Mucosa of stomach (tissue), 1 donor: ENCODE measurements at regions not wholly inside any gene's neighbourhood (a gene's known extent, or its start where the extent isn't known, plus 50 kb on each side); places are given as distances from the start of the nearest gene placed in this dataset.

Experiments used
- H3K27me3 ChIP-seq: one replicate; pipeline ENCODE4 v1.7.0; 2013; ENCODE audit warnings: mild to moderate bottlenecking, low read length; ENCODE audit not compliant: control insufficient read depth, insufficient read depth
- H3K36me3 ChIP-seq: one replicate; pipeline ENCODE4 v1.7.0; 2013; ENCODE audit warnings: low read length; ENCODE audit not compliant: control insufficient read depth, insufficient read depth
- H3K4me1 ChIP-seq: one replicate; pipeline ENCODE4 v1.7.0; 2013; ENCODE audit warnings: mild to moderate bottlenecking, low read length; ENCODE audit not compliant: control insufficient read depth, insufficient read depth
- H3K4me3 ChIP-seq: one replicate; pipeline ENCODE4 v1.7.0; 2013; ENCODE audit warnings: low read length
- H3K9ac ChIP-seq: one replicate; pipeline ENCODE4 v1.7.0; 2013; ENCODE audit warnings: mild to moderate bottlenecking, low read length, moderate library complexity
- H3K9me3 ChIP-seq: one replicate; pipeline ENCODE4 v1.7.0; 2013; ENCODE audit warnings: mild to moderate bottlenecking, low read length, moderate library complexity; ENCODE audit not compliant: control insufficient read depth
- donor health status: Pancreatic carcinoma.

- no peaks in the 10 kb centered on the region for H3K36me3 ChIP-seq
- H3K9ac ChIP-seq = no peak overlapping the region
- no peak overlapping the region for H3K4me3 ChIP-seq
- no peaks in the 10 kb centered on the region for H3K27me3 ChIP-seq
- H3K9me3 ChIP-seq = no peaks in the 10 kb centered on the region
- no peaks in the 10 kb centered on the region for H3K4me1 ChIP-seq
These were observed 185.9 kb upstream of the GATB start for GRCh38 chr4:151946718-151947117.

- Histone ChIP-seq H3K27me3 (no peaks in the 10 kb centered on the region), H3K4me1 (no peaks in the 10 kb centered on the region), H3K4me3 (no peak overlapping the region), H3K36me3 (no peaks in the 10 kb centered on the region), H3K9ac (no peak overlapping the region), H3K9me3 (no peaks in the 10 kb centered on the region)
These were observed 182.2 kb upstream of the GATB start for GRCh38 chr4:151942971-151943370.

- no peaks in the 10 kb centered on the region for H3K36me3 ChIP-seq
- no peak overlapping the region for H3K9ac ChIP-seq
- no peaks in the 10 kb centered on the region for H3K27me3 ChIP-seq
- H3K4me3 ChIP-seq = no peak overlapping the region
- H3K9me3 ChIP-seq = no peaks in the 10 kb centered on the region
- no peaks in the 10 kb centered on the region for H3K4me1 ChIP-seq
These were observed 180.3 kb upstream of the GATB start for GRCh38 chr4:151940926-151941617.

DNA sequence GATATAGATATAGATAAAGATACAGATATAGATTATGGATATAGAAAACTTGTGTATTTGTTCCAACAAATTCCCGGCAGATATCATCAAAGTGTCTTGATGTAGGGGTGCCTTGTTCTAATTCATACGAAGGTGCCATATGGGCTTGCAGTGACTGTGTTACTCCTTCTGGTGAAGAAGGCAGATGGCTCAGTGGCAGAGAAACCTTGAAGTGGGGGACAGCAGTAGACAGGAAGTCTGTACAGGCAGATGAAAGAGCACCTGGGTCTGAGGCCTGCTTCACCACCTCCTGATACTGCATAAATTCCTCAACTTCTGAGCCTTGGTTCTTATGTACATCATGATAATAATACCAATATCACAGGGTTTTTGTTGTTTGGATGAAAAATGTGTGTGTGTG is 179.5 kb upstream of the GATB start:
- no peaks in the 10 kb centered on the region for H3K9me3 ChIP-seq
- no peaks in the 10 kb centered on the region for H3K4me1 ChIP-seq
- H3K27me3 ChIP-seq = no peaks in the 10 kb centered on the region
- H3K36me3 ChIP-seq = no peaks in the 10 kb centered on the region
- H3K4me3 ChIP-seq = no peak overlapping the region
- H3K9ac ChIP-seq = no peak overlapping the region

GRCh38 chr4:151939670-151940069 is 178.9 kb upstream of the GATB start:
- no peaks in the 10 kb centered on the region for H3K27me3 ChIP-seq
- no peaks in the 10 kb centered on the region for H3K36me3 ChIP-seq
- H3K4me3 ChIP-seq = no peak overlapping the region
- no peaks in the 10 kb centered on the region for H3K9me3 ChIP-seq
- H3K4me1 ChIP-seq = no peaks in the 10 kb centered on the region
- H3K9ac ChIP-seq = no peak overlapping the region

- H3K4me3 ChIP-seq = no peak overlapping the region
These were observed 174.6 kb upstream of the GATB start for GRCh38 chr4:151935411-151935810.

GRCh38 chr4:151934766-151935165 is 174.0 kb upstream of the GATB start:
- Histone ChIP-seq H3K36me3 (no peaks in the 10 kb centered on the region), H3K27me3 (no peaks in the 10 kb centered on the region), H3K4me3 (no peak overlapping the region), H3K9ac (no peak overlapping the region), H3K4me1 (no peaks in the 10 kb centered on the region), H3K9me3 (no peaks in the 10 kb centered on the region)

More at GRCh38 chr4:151935411-151935810, 174.6 kb upstream of the GATB start:
- Histone ChIP-seq H3K27me3 (no peaks in the 10 kb centered on the region), H3K4me1 (no peaks in the 10 kb centered on the region), H3K9me3 (no peaks in the 10 kb centered on the region), H3K9ac (no peak overlapping the region), H3K36me3 (no peaks in the 10 kb centered on the region)

GRCh38 chr4:151933122-151933827 is 172.5 kb upstream of the GATB start:
- H3K36me3 ChIP-seq = no peaks in the 10 kb centered on the region
- no peaks in the 10 kb centered on the region for H3K27me3 ChIP-seq
- no peaks in the 10 kb centered on the region for H3K4me1 ChIP-seq
- no peak overlapping the region for H3K4me3 ChIP-seq
- H3K9ac ChIP-seq = no peak overlapping the region
- no peaks in the 10 kb centered on the region for H3K9me3 ChIP-seq

DNA sequence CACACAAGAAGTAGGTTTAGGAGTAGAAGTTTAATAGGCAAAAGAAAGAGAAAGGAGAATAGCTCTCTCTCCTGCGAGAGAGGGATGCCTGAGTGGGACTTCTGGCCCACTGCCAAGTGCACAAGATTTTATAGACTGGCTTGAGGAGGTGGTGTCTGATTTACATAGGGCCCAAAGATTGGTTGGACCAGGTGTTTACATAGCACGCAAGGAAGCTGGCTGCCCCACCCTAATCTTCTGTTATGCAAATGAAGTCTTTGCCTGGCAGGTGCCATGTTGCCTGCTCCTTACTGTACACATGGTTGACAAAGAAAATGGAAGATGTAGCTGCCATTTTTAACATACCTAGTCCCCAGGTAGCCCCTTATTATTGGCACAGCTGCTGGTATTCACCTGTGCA is 170.8 kb upstream of the GATB start:
- Histone ChIP-seq H3K9me3 (no peaks in the 10 kb centered on the region), H3K9ac (no peak overlapping the region), H3K4me3 (no peak overlapping the region), H3K27me3 (no peaks in the 10 kb centered on the region), H3K4me1 (no peaks in the 10 kb centered on the region), H3K36me3 (no peaks in the 10 kb centered on the region)

GRCh38 chr4:151930372-151930771 is 169.6 kb upstream of the GATB start:
- H3K9me3 ChIP-seq = no peaks in the 10 kb centered on the region
- no peaks in the 10 kb centered on the region for H3K36me3 ChIP-seq
- no peak overlapping the region for H3K9ac ChIP-seq
- H3K4me3 ChIP-seq = no peak overlapping the region
- H3K4me1 ChIP-seq = no peaks in the 10 kb centered on the region
- H3K27me3 ChIP-seq = no peaks in the 10 kb centered on the region

- H3K9ac ChIP-seq = no peak overlapping the region
- H3K4me3 ChIP-seq = no peak overlapping the region
- no peaks in the 10 kb centered on the region for H3K9me3 ChIP-seq
- H3K36me3 ChIP-seq = no peaks in the 10 kb centered on the region
- no peaks in the 10 kb centered on the region for H3K27me3 ChIP-seq
- H3K4me1 ChIP-seq = no peaks in the 10 kb centered on the region
These were observed 167.3 kb upstream of the GATB start for GRCh38 chr4:151928112-151928511.

- no peaks in the 10 kb centered on the region for H3K4me1 ChIP-seq
- H3K27me3 ChIP-seq = no peaks in the 10 kb centered on the region
- no peaks in the 10 kb centered on the region for H3K9me3 ChIP-seq
- H3K36me3 ChIP-seq = no peaks in the 10 kb centered on the region
- H3K4me3 ChIP-seq = no peak overlapping the region
- H3K9ac ChIP-seq = no peak overlapping the region
These were observed 162.0 kb upstream of the GATB start for GRCh38 chr4:151922811-151923210.
